Muscle of leg (tissue), 3 donors: ENCODE measurements at regions not wholly inside any gene's neighbourhood (a gene's known extent, or its start where the extent isn't known, plus 50 kb on each side); places are given as distances from the start of the nearest gene placed in this dataset.
A peak's percentile ranks its signal among the peaks of the same experiment; 100 is the strongest.

Source experiments
- DNase-seq: peaks from one replicate; pipeline ENCODE4 v3.0.0; 2013
- H3K27ac ChIP-seq: one replicate; pipeline ENCODE4 v1.5.1; 2013; ENCODE audit warnings: mild to moderate bottlenecking, low read length, control low read depth
- H3K27me3 ChIP-seq: one replicate; pipeline ENCODE4 v1.6.1; 2013; ENCODE audit warnings: low read length; ENCODE audit not compliant: control insufficient read depth, insufficient read depth
- H3K36me3 ChIP-seq: one replicate; pipeline ENCODE4 v1.6.1; 2013; ENCODE audit warnings: low read length; ENCODE audit not compliant: control insufficient read depth, insufficient read depth
- H3K4me1 ChIP-seq: one replicate; pipeline ENCODE4 v1.6.1; 2013; ENCODE audit warnings: low read length; ENCODE audit not compliant: control insufficient read depth, insufficient read depth
- H3K4me3 ChIP-seq: one replicate; pipeline ENCODE4 v1.5.1; 2013; ENCODE audit warnings: low read length, control low read depth
- H3K9me3 ChIP-seq: replicated peaks from 2 replicates; pipeline ENCODE4 v1.6.1; 2013; ENCODE audit warnings: low read depth, low read length; ENCODE audit not compliant: control insufficient read depth
- WGBS: methylation state at CpG from one replicate; pipeline ENCODE4 v1.1.5; 2013; ENCODE audit warnings: missing lambda C conversion rate; ENCODE audit not compliant: insufficient coverage; 5-methylcytosine and 5-hydroxymethylcytosine counted together

DNA sequence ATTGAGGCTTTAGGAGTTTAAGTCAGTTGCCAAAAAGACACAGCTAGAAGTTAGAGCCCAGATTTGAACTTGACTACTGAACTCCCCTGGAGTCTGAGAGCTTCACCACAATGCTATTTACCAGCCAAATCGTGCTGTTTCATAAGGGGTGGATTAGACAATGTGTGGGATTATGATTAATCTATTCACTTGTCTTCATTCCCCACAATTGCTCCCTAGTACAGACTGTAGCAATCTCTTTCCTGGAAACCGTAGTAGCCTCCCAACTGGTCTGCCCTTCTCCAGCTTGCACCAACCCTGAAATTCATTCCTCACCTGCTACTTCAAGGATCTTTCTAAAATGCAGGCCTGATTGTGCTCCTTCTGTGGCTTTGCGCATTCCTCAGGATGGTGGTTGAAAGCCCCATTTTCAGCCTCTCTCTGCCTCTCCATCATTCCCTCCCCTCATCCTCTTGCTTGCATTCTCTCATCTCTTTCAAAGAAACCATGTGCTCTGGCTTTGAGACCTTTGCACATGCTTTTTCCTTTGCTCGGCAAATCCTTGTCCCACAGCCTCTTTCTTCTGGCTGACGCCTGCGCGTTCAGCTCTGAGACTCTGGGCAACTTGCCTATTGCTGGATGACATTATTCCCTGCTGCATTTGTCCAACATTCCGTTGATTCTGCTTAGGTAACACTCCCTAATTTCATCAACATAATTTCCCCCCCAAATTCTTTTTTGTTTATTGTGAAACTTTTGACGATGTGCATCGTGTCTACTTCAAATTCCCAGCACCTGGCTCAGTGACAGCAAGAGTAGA is 145.1 kb downstream of the ADRA2A start:
- Histone ChIP-seq H3K4me1 (peaks cover 10% of the 10 kb centered on the region), H3K9me3 (peaks cover 2% of the 10 kb centered on the region), H3K27me3 (no peaks in the 10 kb centered on the region), H3K27ac (no peak overlapping the region), H3K36me3 (no peaks in the 10 kb centered on the region), H3K4me3 (no peak overlapping the region)
- peak; percentile 41 for DNase-seq
- 41% methylated on average over 7 of the region's 10 CpGs for WGBS

DNA sequence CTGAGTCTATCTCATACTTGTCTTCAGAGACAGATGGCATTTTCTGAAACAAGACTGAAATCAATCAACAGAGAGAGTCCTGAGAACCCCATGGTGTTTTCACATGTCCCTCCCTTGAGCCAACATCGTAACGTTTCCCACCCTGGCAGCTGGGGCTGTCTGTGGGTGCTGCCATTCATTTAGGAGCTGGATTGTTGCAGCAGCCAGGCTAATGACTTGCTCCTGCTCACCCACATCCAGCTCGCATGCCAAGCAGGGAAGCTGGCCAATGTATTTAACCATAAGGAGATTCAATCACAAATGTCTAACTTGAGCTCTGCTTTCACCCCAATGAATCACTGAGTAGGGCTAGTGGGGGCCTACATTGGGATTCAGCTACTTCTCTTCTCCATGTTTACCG is 146.1 kb downstream of the ADRA2A start:
- H3K4me3 ChIP-seq: no peak overlapping the region
- no peak for DNase-seq
- no peaks in the 10 kb centered on the region for H3K36me3 ChIP-seq
- no peak overlapping the region for H3K27ac ChIP-seq
- H3K27me3 ChIP-seq: no peaks in the 10 kb centered on the region
- H3K4me1 ChIP-seq: peaks cover 10% of the 10 kb centered on the region
- peaks cover 2% of the 10 kb centered on the region for H3K9me3 ChIP-seq
- WGBS: no CpG with 5 or more reads among the region's 4 CpGs

DNA sequence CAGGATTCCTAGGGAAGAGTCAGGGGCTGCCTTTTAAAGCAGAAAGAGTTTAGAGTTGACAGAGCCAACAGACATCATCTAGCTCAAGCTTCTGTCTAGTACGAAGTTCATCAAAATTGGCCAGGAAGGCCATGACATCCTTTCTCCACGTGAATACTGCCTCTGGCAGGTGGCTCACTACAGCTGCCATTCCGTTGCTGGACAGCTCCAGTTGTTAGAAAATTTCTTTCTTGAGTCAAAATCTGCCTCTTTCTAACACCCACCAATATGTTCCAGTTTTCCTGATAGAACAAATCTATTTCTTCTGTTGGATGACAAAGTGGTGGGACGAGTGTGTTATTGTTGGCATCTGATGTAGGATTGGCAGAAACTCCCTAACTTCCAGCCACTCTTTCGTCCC is 154.9 kb downstream of the ADRA2A start:
- 59% methylated on average over 3 of the region's 5 CpGs for WGBS
- DNase-seq: no peak
- H3K27ac ChIP-seq: no peak overlapping the region

DNA sequence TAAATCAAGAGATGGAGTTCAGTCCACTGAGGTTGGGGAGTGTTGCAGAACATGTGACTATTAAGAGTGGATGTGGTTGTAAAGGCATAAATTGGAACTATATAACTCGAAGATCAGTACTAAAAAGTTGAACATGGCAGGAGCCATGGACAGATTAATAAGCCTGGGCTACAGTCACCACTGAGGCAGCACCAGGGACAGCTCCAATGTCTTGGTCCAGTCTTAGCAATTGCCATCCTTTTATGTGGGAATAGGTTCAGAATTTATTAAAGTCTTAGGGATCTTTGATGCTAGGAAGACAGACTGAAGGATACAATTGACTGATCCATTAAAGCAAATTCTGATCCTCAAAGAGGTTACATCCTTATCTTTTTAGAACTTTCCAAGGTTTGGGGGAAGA is 156.6 kb downstream of the ADRA2A start:
- Histone ChIP-seq H3K27me3 (no peaks in the 10 kb centered on the region), H3K4me3 (no peak overlapping the region), H3K36me3 (no peaks in the 10 kb centered on the region), H3K27ac (no peak overlapping the region), H3K9me3 (no peaks in the 10 kb centered on the region), H3K4me1 (no peaks in the 10 kb centered on the region)
- DNase-seq: no peak
- WGBS: 70% methylated on average over 1 of the region's 1 CpG

More for the DNA sequence above, 154.9 kb downstream of the ADRA2A start:
- no peaks in the 10 kb centered on the region for H3K27me3 ChIP-seq
- no peaks in the 10 kb centered on the region for H3K9me3 ChIP-seq
- no peaks in the 10 kb centered on the region for H3K36me3 ChIP-seq
- H3K4me1 ChIP-seq: no peaks in the 10 kb centered on the region
- no peak overlapping the region for H3K4me3 ChIP-seq

DNA sequence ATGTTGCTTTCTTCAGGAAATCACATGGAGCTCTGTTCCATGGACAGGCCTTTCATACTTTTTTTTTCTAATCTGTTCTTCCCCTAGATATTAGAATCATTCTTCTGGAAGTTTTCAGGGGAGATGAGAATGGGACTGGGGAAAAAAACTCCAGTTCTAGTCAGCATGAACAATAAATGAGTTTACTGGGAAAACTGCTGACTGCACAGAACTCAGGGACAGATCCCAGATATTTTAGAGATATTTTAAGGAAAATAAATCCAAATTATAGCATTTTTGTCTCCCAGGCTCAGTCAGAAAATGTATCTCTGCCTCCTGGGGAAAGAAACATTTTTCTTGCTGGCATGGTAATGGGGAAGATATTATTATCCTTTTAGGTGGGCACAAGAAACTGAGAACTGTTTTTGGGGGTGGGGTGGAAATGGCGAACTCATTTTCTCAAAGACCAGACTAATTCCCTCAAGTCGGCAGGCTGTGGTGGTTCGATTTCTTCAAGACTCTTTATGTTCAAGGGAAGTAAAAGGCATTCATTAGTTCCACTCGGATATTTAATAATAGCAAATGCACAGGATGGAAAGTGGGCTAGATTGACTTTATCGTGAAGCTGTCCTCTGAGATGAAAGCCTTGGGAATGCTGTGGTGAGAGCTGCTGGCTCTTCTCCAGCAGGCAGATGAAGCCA is 157.5 kb downstream of the ADRA2A start:
- Histone ChIP-seq H3K36me3 (no peaks in the 10 kb centered on the region), H3K27me3 (no peaks in the 10 kb centered on the region), H3K4me3 (no peak overlapping the region), H3K4me1 (no peaks in the 10 kb centered on the region), H3K9me3 (no peaks in the 10 kb centered on the region), H3K27ac (no peak overlapping the region)
- WGBS: no CpG with 5 or more reads among the region's 5 CpGs
- no peak for DNase-seq

DNA sequence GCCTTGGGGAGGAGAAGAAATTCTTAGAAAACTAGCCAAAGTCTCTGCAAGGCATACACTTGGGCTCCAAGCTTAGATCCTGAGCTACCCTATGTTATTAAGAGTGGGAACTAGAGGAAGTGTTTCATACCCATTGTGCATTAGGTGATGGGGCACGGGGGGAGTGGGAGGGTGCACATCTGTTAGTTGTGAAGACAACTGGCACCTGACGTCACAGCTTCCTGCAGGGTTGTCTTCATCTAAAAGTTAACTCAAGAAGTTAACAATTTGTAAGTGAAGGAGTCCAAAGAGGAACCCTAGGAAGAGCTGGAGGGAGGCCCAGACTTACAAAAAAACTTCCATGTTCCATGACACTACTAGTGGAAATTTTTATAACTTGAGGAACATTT is 158.1 kb downstream of the ADRA2A start:
- H3K4me1 ChIP-seq: no peaks in the 10 kb centered on the region
- WGBS: 77% methylated on average over 2 of the region's 2 CpGs
- H3K27me3 ChIP-seq: no peaks in the 10 kb centered on the region
- H3K4me3 ChIP-seq: no peak overlapping the region
- H3K27ac ChIP-seq: no peak overlapping the region
- no peaks in the 10 kb centered on the region for H3K9me3 ChIP-seq
- no peak for DNase-seq
- H3K36me3 ChIP-seq: no peaks in the 10 kb centered on the region

DNA sequence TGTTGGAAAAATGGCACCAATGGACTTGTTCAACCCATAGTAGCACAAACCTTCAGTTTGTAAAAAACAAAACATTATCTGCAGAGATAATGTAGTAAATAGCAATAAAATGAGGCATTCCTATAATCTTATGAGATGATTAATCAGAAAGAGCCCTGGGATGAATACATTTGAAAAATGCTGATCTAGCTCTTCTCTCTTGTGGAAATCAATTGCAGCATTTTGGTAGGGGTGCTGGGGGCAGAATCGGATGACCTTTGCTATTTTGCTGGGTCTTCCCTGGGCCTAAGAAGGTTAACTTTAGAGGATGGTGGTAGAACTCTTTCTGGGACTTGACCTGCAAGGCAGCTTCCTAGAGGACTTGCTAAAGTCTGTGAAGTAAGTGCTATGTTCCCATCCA is 163.5 kb downstream of the ADRA2A start:
- WGBS: 82% methylated on average over 1 of the region's 1 CpG
- Histone ChIP-seq H3K9me3 (no peaks in the 10 kb centered on the region), H3K4me3 (no peak overlapping the region)

DNA sequence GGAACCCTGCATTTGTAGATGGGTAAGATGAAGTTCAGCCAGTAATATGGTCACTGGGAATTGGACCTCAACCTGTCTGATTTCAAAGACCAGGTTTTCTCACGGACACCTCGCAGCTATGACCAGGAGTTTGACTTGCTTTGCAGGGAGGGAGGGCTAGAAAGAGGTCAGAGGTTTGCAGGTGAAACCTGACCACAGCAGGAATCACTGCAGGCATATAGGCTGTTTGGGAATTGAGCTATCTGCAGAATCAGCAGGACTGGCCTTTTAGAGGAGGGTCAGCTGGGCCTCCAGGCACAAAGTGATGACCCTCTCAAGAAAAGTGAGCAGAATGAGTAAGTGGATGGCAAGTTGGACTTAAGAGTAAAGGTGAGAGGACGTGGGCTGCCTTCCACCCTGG is 166.3 kb downstream of the ADRA2A start:
- Histone ChIP-seq H3K36me3 (no peaks in the 10 kb centered on the region), H3K27me3 (no peaks in the 10 kb centered on the region), H3K4me3 (no peak overlapping the region), H3K9me3 (no peaks in the 10 kb centered on the region), H3K4me1 (no peaks in the 10 kb centered on the region), H3K27ac (no peak overlapping the region)
- WGBS: 80% methylated on average over 2 of the region's 3 CpGs
- DNase-seq: no peak

More for the DNA sequence above, 163.5 kb downstream of the ADRA2A start:
- H3K4me1 ChIP-seq: no peaks in the 10 kb centered on the region
- no peaks in the 10 kb centered on the region for H3K27me3 ChIP-seq
- no peak for DNase-seq
- H3K27ac ChIP-seq: no peak overlapping the region
- no peaks in the 10 kb centered on the region for H3K36me3 ChIP-seq

DNA sequence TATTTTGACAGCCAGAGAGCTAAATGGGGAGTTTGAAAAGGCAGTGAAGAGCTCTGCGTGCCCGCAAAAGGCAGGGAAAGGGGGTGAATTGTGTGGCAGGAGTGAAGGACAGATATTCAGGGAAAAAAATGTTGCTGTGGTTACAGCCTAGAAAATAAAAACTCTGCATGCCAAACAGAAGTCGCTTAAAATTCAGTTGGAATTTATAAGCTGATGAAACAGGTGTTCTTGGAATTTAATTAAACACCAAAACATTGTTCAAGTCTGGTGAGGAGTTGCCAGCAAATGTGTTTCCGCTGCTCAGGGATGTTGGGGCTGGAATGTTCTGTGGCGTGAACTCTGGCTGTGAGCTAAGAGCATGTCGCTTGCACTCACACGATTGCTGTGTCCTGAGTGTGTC is 169.3 kb downstream of the ADRA2A start:
- H3K27ac ChIP-seq: no peak overlapping the region
- no peaks in the 10 kb centered on the region for H3K9me3 ChIP-seq
- no peaks in the 10 kb centered on the region for H3K36me3 ChIP-seq
- peak; percentile 46 for DNase-seq
- no peaks in the 10 kb centered on the region for H3K4me1 ChIP-seq
- no peaks in the 10 kb centered on the region for H3K27me3 ChIP-seq
- WGBS: 49% methylated on average over 6 of the region's 7 CpGs
- no peak overlapping the region for H3K4me3 ChIP-seq

DNA sequence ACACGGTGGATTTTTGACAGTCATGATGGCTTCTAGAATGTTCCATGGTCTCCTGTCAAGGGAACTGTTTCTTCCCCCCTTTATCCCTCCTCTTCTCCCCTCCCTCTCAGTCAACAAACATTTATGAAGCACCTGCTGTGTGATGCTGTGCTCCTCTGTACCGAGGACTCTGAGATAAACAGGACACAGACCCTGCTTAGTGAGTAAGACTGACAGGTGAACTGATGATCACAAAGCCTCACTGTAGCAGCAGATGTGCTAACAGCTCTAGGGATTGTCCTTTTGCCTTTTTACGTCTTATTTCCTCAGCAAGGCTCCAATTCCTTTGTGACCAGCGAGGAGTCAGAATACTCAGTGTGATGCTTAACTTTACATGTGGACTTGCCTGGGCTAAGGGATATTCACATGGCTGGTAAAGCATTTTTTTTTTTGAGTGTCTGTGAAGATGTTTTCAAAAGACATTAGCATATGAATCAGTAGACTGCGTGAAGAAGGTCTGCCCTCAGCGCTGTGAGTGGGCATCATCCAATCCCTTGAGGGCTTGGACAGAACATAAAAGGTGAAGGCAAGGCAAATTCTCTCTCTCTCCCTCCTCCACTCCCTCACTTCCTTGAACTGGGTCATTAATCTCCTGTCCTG is 170.1 kb downstream of the ADRA2A start:
- Histone ChIP-seq H3K27me3 (no peaks in the 10 kb centered on the region), H3K27ac (no peak overlapping the region), H3K36me3 (no peaks in the 10 kb centered on the region), H3K9me3 (no peaks in the 10 kb centered on the region), H3K4me3 (no peak overlapping the region), H3K4me1 (no peaks in the 10 kb centered on the region)
- WGBS: 53% methylated on average over 3 of the region's 6 CpGs
- no peak for DNase-seq
